Activated naive CD4-positive, alpha-beta T cell treated with anti-CD3 and anti-CD28 coated beads, Interleukin-2, amount 50 U/mL, for 16 hours (primary cell): ENCODE measurements at regions not wholly inside any gene's neighbourhood (a gene's known extent, or its start where the extent isn't known, plus 50 kb on each side); places are given as distances from the start of the nearest gene placed in this dataset.
"Not testable (repeated sequence)": the region's sequence is repeated elsewhere in the genome, so short reads cannot be mapped to it uniquely, and the experiment has no call there.

Experiments used
- DNase-seq: peaks from one replicate; pipeline ENCODE4 v3.0.0-alpha.2; 2020

GRCh38 chrX:129071390-129071789 is 451.9 kb downstream of the SMARCA1 start:
- no peak for DNase-seq

GRCh38 chrX:129065895-129066294 is 457.4 kb downstream of the SMARCA1 start:
- no peak for DNase-seq

- DNase-seq: no peak
These were observed 464.9 kb downstream of the SMARCA1 start for GRCh38 chrX:129058405-129058804.

GRCh38 chrX:129043138-129043537 is 480.2 kb downstream of the SMARCA1 start:
- DNase-seq: no peak

- no peak for DNase-seq
These were observed 482.0 kb downstream of the SMARCA1 start for GRCh38 chrX:129041319-129041718.

- DNase-seq: no peak
These were observed 483.2 kb downstream of the SMARCA1 start for GRCh38 chrX:129040124-129040523.

- no peak for DNase-seq
These were observed 484.1 kb downstream of the SMARCA1 start for GRCh38 chrX:129039176-129039575.

- DNase-seq: no peak
These were observed 485.9 kb downstream of the SMARCA1 start for GRCh38 chrX:129037389-129037788.

- no peak for DNase-seq
These were observed 488.1 kb downstream of the SMARCA1 start for GRCh38 chrX:129035180-129035579.

GRCh38 chrX:129034196-129034595 is 489.1 kb downstream of the SMARCA1 start:
- no peak for DNase-seq

GRCh38 chrX:129026202-129026601 is 497.1 kb downstream of the SMARCA1 start:
- no peak for DNase-seq

GRCh38 chrX:129025376-129025775 is 497.9 kb downstream of the SMARCA1 start:
- no peak for DNase-seq

GRCh38 chrX:129019412-129019811 is 503.9 kb downstream of the SMARCA1 start:
- DNase-seq: no peak

- DNase-seq: no peak
These were observed 507.9 kb downstream of the SMARCA1 start for GRCh38 chrX:129015381-129015780.

GRCh38 chrX:129013574-129013973 is 509.7 kb downstream of the SMARCA1 start:
- DNase-seq: no peak

GRCh38 chrX:129007631-129008030 is 515.7 kb downstream of the SMARCA1 start:
- no peak for DNase-seq

GRCh38 chrX:129006491-129006890 is 516.8 kb downstream of the SMARCA1 start:
- DNase-seq: no peak

- DNase-seq: no peak
These were observed 522.5 kb downstream of the SMARCA1 start for GRCh38 chrX:129000797-129001196.

GRCh38 chrX:129000018-129000417 is 523.3 kb downstream of the SMARCA1 start:
- DNase-seq: no peak

GRCh38 chrX:128992107-128992971 is 531.0 kb downstream of the SMARCA1 start:
- DNase-seq: no peak

GRCh38 chrX:128975745-128976144 is 547.5 kb downstream of the SMARCA1 start:
- DNase-seq: no peak

GRCh38 chrX:128973033-128973432 is 550.3 kb downstream of the SMARCA1 start:
- DNase-seq: no peak

- no peak for DNase-seq
These were observed 562.0 kb downstream of the SMARCA1 start for GRCh38 chrX:128961290-128961689.

- DNase-seq: not testable (repeated sequence)
These were observed 568.6 kb downstream of the SMARCA1 start for GRCh38 chrX:128954697-128955096.

GRCh38 chrX:128931071-128931470 is 592.2 kb downstream of the SMARCA1 start:
- no peak for DNase-seq
